Stimulated activated naive CD8-positive, alpha-beta T cell treated with anti-CD3 and anti-CD28 coated beads, Interleukin-15, amount 100 ng/mL, for 72 hours (primary cell): ENCODE measurements at regions not wholly inside any gene's neighbourhood (a gene's known extent, or its start where the extent isn't known, plus 50 kb on each side); places are given as distances from the start of the nearest gene placed in this dataset.

ENCODE experiments used
- ATAC-seq: fragments of 150-1000 bp; cut with Tn5 transposase; 2 replicates; pipeline ENCODE4 v1.10.0; 2021; ENCODE audit warnings: mild to moderate bottlenecking, moderate library complexity
- DNase-seq, 2 donors: peaks; one replicate each; pipeline ENCODE4 v3.0.0; 2021 to 2022
- H3K27ac Mint-ChIP-seq, 2 donors: one replicate each; pipeline ENCODE4 v1.8.0; 2022; ENCODE audit warnings: mild to moderate bottlenecking in 2 of 2, mixed read lengths in 2 of 2, moderate library complexity in 2 of 2
- H3K27me3 Mint-ChIP-seq: one replicate; pipeline ENCODE4 v1.8.0; 2022; ENCODE audit warnings: mixed read lengths
- H3K4me1 Mint-ChIP-seq: one replicate; pipeline ENCODE4 v1.8.0; 2022; ENCODE audit warnings: mild to moderate bottlenecking, mixed read lengths
- H3K4me3 Mint-ChIP-seq, 2 donors: one replicate each; pipeline ENCODE4 v1.8.0; 2022; ENCODE audit warnings: mild to moderate bottlenecking in 2 of 2, mixed read lengths in 2 of 2, moderate library complexity in 1 of 2
- H3K9me3 Mint-ChIP-seq, 2 donors: one replicate each; pipeline ENCODE4 v1.8.0; 2022; ENCODE audit warnings: mixed read lengths in 2 of 2

DNA sequence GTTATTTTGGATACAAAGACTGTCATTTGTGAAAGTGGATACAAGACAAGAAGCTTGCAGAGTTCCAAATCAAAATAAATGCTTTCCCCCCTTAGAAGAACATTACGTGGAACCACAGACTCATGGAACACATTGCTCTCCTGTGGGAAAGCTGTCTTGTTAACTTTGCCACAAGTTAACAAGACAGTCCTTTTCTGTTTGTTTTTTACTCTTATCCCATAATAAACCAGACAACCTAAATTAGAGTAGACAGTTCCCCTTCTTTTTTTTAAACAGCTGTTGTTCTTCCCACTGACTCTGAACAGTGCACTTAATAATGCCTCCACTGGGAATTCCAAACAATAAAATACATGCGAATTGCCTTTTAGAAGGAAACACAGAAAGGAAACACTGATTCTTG is 255.3 kb upstream of the UBE2E2 start:
- no peak overlapping the region for H3K27ac Mint-ChIP-seq
- peaks cover 7 to 15% of the 10 kb centered on the region in 2 donors for H3K9me3 Mint-ChIP-seq
- H3K4me1 Mint-ChIP-seq: no peaks in the 10 kb centered on the region
- no peaks in the 10 kb centered on the region for H3K27me3 Mint-ChIP-seq
- ATAC-seq (no peak), DNase-seq (no peak)
- H3K4me3 Mint-ChIP-seq: no peak overlapping the region

DNA sequence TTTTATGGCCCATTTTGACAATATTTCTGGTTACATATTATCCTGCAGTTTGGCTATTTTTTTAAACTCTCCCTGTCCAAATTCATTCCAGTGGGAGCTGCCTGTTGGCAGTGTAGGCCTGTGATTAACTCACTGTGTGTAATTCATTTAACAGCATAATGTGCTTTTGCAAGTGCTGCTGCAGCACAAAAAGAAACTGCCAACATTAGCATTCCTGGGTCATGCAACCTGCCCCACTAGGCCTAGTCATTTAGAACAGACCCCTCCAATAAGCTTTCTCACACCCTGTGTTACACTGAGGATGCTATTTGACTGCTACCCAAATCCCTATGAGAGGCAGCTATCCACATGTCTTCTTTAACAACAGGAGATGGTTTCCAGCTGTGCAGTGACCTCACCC is 251.2 kb upstream of the UBE2E2 start:
- Mint-ChIP-seq H3K4me3 (no peak overlapping the region), H3K27ac (no peak overlapping the region), H3K9me3 (peaks cover 0 to 12% of the 10 kb centered on the region in 2 donors), H3K4me1 (no peaks in the 10 kb centered on the region), H3K27me3 (no peaks in the 10 kb centered on the region)
- no peak for ATAC-seq
- DNase-seq: no peak

DNA sequence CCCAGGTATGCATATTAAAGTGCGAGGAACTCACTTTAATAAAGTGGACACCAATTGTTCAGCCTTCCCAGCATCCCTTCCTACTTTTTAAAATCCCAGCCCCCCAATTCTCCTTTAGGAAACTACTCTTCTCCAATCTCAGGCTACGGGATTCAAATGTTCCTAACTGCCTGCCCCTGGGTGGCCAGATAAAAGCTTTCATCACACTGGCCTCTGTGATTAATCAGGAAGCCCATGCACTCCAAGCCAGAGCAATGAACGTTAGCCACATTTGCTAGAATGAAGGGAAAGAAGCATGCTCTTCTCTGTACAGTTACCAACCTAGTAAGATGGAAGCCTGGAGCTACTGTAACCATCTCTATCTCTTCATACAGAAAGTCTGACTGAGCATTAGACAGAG is 250.3 kb upstream of the UBE2E2 start:
- H3K27me3 Mint-ChIP-seq: no peaks in the 10 kb centered on the region
- DNase-seq (no peak), ATAC-seq (no peak)
- no peak overlapping the region for H3K27ac Mint-ChIP-seq
- no peaks in the 10 kb centered on the region for H3K4me1 Mint-ChIP-seq
- no peak overlapping the region for H3K4me3 Mint-ChIP-seq
- peaks cover 0 to 12% of the 10 kb centered on the region in 2 donors for H3K9me3 Mint-ChIP-seq

DNA sequence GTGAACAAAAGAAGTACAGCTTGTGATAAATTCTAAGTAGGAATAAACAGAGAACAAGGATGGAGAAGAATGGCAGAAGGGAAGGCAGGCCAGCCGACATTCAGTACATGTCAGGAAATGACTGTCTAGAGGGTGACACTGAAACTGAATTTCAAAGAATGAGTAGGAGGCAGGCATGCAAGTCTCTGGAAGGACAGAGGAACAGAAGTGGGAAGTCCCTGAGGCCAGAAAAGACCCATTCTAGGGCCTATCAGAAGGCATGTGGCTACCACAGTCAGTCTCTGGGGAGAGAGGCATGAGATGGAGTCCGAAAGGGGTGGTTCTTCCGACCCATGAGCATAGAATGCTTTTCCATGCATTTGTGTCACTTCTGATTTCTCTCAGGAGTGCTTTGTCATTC is 243.5 kb upstream of the UBE2E2 start:
- H3K27ac Mint-ChIP-seq: no peak overlapping the region
- DNase-seq (no peak), ATAC-seq (peak; percentile 45)

DNA sequence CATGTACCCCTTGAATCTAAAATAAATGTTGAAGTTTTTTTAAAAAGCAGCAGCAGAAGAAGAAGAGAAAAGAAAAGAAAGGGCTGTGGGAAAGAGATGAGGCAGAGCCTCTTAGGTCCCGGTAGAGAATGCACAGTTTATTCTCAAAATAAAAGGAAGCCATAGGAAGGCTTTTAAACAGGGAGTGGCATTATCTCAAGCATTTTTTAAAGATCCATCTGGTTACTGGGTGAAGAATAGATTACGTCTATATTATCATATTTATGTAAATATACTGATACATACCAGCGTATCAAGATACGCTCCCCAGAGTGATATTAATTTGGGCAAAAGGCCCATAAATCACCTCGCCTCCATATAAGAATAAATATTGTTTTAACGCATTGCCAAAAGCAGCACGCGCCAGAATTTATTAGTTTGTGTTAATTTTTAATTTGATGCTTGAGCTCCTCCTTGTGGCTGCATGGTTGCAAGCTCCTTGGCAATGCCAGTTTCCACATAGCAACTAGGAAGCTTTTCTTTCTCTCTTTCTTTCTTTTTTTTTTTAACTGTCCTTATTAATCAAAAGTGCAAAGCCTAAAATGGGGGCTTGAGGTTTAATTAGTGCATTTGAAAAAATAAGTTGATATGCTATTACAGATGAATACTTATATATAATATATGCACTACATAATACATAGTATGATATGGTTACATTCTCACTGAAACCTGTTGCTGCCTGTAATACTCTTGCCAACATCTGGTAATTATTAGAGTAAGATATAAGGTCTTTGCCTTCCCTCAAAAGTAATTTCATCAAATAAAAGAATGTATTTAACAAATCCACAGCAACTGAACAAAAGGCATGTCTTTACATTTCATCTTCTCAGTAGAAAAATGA is 242.8 kb upstream of the UBE2E2 start:
- H3K4me3 Mint-ChIP-seq: no peak overlapping the region
- no peak for ATAC-seq
- peak in 1 of 2 donors; percentile 9 for DNase-seq
- H3K4me1 Mint-ChIP-seq: peaks cover 14% of the 10 kb centered on the region
- no peak overlapping the region for H3K27ac Mint-ChIP-seq
- H3K9me3 Mint-ChIP-seq: no peaks in the 10 kb centered on the region
- H3K27me3 Mint-ChIP-seq: no peaks in the 10 kb centered on the region

More for the DNA sequence above, 243.5 kb upstream of the UBE2E2 start:
- no peaks in the 10 kb centered on the region for H3K27me3 Mint-ChIP-seq
- H3K4me3 Mint-ChIP-seq: no peak overlapping the region
- peaks cover 14% of the 10 kb centered on the region for H3K4me1 Mint-ChIP-seq
- no peaks in the 10 kb centered on the region for H3K9me3 Mint-ChIP-seq

DNA sequence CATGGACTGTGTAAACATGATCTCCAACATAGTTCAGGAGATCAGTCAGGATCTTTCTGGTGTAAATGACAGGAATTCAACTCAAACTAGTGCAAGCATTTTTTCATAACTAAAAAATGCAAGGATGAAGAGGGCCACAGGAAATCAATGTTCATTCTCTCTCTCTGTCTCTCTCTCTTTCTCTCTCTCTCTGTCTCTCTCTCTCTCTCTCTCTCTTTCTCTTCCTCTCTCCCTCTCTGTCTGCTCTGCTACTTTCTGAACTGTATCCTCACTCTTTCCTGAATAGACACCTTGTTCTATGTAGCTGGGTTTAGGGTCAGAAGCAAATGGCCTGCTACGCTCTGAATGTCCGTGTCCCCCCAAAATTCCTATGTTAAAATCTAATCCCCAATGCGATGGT is 240.9 kb upstream of the UBE2E2 start:
- Mint-ChIP-seq H3K4me1 (peaks cover 14% of the 10 kb centered on the region), H3K9me3 (no peaks in the 10 kb centered on the region), H3K4me3 (no peak overlapping the region), H3K27ac (no peak overlapping the region), H3K27me3 (no peaks in the 10 kb centered on the region)
- ATAC-seq (no peak), DNase-seq (no peak)

DNA sequence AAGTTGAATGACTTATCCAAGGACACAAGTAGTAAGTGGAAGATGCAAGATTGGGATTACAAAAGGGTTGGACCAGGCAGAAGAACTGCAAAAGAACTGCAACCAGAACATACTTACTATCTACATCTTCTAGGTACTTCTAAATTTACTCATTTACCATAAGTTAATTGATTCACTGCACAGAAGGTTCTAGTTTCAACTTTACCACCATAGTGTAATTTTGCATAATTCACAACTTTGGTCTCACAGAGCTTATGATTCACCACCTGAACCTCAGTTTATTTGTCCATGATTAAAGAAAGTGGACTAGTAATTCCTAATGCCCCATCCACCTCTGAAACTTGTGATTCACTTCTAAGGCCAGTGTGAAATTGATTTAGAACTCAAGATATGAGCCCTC is 236.8 kb upstream of the UBE2E2 start:
- peaks cover 26% of the 10 kb centered on the region for H3K27me3 Mint-ChIP-seq
- H3K4me3 Mint-ChIP-seq: no peak overlapping the region
- DNase-seq (no peak), ATAC-seq (no peak)
- H3K4me1 Mint-ChIP-seq: no peaks in the 10 kb centered on the region
- H3K27ac Mint-ChIP-seq: no peak overlapping the region
- H3K9me3 Mint-ChIP-seq: peaks cover 0 to 3% of the 10 kb centered on the region in 2 donors

DNA sequence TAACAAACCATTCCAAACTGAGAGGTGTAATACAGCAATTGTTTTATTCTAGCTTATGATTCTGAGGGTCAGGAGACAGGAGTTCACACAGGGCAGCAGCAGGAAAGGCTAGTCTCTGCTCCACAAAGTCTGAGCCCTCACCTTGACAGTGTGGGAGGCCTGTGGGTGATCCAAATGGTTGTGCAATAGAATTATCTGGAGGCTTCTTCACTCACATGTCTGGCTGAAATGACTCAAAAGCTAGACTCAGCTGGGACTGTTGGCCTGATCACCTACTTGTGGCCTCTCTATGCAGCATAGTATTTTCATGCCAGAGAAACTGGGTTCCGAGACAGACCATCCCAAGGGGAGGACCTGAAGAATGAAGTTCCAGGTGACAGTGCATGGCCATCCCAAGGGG is 233.9 kb upstream of the UBE2E2 start:
- peaks cover 29% of the 10 kb centered on the region for H3K27me3 Mint-ChIP-seq
- no peak for DNase-seq
- no peak overlapping the region for H3K4me3 Mint-ChIP-seq
- peaks cover 0 to 6% of the 10 kb centered on the region in 2 donors for H3K9me3 Mint-ChIP-seq
- no peaks in the 10 kb centered on the region for H3K4me1 Mint-ChIP-seq
- no peak for ATAC-seq
- H3K27ac Mint-ChIP-seq: no peak overlapping the region

DNA sequence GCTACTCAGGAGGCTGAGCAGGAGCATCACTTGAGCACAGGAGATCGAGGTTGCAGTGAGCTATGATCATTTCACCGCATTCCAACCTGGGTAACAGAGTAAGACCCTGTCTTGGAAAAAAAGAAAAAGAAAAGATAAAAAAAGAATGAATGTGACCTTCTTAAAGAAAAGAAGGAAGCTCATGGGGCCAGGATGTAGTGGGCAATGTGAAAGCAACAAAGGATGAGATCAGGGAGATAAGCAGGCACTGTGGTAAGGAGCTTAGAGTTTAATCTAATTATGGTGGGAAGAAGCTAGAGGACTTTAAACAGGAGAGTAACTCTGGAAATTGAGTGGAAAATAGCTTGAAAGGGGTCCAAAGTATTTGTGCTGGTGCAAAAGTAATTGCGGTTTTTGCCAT is 231.6 kb upstream of the UBE2E2 start:
- Mint-ChIP-seq H3K27me3 (peaks cover 29% of the 10 kb centered on the region), H3K27ac (no peak overlapping the region), H3K4me1 (no peaks in the 10 kb centered on the region), H3K9me3 (peaks cover 0 to 6% of the 10 kb centered on the region in 2 donors), H3K4me3 (no peak overlapping the region)
- DNase-seq (no peak), ATAC-seq (no peak)

DNA sequence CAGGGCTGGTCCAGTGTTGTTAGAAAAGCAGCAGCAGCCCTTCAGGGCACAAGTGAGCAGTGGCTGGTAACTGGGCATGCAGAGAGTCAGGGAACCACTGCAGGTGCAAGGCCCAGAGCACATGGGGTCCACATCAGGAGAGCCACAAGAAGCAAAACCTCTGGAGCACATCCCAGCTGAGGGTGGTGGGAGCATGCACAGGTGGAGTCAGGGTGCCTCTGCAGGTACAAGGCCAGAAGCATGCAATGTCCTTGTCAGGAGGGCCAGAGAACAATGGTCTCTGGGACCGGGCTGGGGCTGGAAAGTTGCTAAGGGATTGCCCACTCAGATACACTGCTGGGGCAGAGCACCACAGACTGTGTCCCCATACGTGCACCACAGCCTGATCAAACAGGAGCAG is 226.1 kb upstream of the UBE2E2 start:
- ATAC-seq (peak; percentile 45), DNase-seq (no peak)
- H3K27ac Mint-ChIP-seq: no peak overlapping the region
- H3K4me3 Mint-ChIP-seq: no peak overlapping the region
- no peaks in the 10 kb centered on the region for H3K9me3 Mint-ChIP-seq
- H3K4me1 Mint-ChIP-seq: peaks cover 6% of the 10 kb centered on the region
- no peaks in the 10 kb centered on the region for H3K27me3 Mint-ChIP-seq

DNA sequence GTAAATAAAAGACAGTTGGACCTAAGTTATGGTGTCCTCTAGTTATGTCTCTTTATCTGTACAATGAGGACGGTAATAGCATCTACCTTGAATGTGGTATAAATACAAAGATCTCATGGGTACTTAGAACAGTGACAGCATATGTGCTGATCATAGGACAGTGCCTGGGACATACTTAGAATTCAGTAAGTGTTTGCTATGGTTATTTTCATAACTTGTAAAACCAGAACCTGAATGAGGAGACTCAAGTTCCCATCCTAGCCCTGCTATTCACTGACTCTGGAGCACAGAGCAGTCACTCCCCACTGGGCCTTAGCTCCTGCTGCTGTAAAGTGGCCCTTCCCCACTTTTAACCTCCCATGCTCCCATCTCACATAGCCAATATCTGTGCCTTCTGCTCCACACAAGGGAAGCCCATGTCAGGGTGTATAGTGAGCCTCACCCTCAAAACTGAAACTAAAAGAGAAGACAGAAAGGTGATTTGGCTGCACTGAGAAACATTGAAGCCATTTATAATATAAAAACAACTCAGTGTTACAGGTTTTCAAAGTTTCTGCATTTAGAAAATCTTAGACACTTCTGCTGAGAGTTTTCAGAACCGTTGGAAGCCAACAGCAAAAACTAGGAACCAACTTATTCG is 225.4 kb upstream of the UBE2E2 start:
- peaks cover 6% of the 10 kb centered on the region for H3K4me1 Mint-ChIP-seq
- no peak overlapping the region for H3K27ac Mint-ChIP-seq
- ATAC-seq (peak; percentile 50), DNase-seq (no peak)
- no peaks in the 10 kb centered on the region for H3K27me3 Mint-ChIP-seq
- no peaks in the 10 kb centered on the region for H3K9me3 Mint-ChIP-seq
- H3K4me3 Mint-ChIP-seq: no peak overlapping the region

DNA sequence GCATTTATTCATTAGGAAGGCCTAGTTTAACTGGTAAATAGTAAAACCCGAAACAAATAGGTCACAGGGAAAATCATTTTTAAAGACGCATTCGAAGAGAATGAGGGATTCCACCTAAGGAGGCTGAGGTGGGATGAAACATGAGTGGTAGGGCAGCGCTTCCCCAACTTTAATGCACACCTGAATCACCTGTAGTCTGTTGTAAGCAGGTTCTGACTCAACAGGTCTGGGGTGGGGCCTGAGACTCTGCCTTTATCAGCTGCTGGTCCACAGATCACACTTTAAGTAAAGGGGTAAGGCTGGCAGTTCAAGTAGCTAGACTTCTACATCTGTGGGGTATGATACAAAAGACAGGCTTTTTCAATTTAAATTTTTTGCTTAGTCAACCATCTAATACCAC is 223.5 kb upstream of the UBE2E2 start:
- ATAC-seq (no peak), DNase-seq (no peak)
- Mint-ChIP-seq H3K4me1 (peaks cover 6% of the 10 kb centered on the region), H3K27me3 (no peaks in the 10 kb centered on the region), H3K27ac (no peak overlapping the region), H3K9me3 (no peaks in the 10 kb centered on the region), H3K4me3 (no peak overlapping the region)

DNA sequence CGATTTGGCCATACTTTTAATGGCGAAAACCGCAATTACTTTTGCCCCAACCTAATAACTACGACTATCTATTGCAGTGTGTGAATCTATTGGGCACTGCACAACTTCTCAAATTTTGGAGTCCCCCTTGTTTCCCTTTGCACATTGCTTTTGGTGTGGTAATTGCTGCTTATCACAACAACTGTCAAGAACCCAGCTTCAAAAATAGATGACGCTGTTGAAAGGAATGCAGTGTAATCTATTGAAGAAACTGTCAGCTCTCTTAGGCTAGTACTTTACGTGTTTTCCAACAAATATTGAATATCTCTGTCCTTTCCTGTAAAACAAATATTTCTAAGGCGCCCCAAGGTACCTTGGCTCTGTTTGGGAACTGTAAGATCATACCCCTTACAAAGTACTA is 222.8 kb upstream of the UBE2E2 start:
- ATAC-seq: no peak
- DNase-seq: no peak
- Mint-ChIP-seq H3K27me3 (no peaks in the 10 kb centered on the region), H3K4me3 (no peak overlapping the region), H3K27ac (no peak overlapping the region), H3K4me1 (peaks cover 6% of the 10 kb centered on the region), H3K9me3 (peaks cover 0 to 2% of the 10 kb centered on the region in 2 donors)

DNA sequence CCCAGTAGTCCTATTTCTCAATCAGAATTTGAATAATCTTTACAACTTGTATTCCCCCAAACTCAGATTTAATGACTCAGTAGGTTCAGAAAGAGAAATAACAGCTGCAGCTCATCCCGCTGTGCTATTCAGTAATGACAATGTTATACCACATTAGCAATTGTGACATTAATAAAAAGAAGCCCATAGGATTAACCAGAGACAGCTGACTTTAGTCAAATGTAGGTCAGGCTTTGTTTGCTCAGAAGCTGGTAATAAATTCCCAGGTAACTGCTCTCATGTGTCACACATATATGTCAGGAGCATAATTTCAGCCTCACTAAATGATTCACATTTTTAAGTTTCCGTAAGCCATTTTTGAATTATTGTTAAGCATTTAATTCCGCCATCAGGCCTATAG is 222.0 kb upstream of the UBE2E2 start:
- H3K4me1 Mint-ChIP-seq: peaks cover 6% of the 10 kb centered on the region
- H3K9me3 Mint-ChIP-seq: peaks cover 0 to 10% of the 10 kb centered on the region in 2 donors
- ATAC-seq: no peak
- no peaks in the 10 kb centered on the region for H3K27me3 Mint-ChIP-seq
- H3K27ac Mint-ChIP-seq: no peak overlapping the region
- DNase-seq: no peak
- no peak overlapping the region for H3K4me3 Mint-ChIP-seq

DNA sequence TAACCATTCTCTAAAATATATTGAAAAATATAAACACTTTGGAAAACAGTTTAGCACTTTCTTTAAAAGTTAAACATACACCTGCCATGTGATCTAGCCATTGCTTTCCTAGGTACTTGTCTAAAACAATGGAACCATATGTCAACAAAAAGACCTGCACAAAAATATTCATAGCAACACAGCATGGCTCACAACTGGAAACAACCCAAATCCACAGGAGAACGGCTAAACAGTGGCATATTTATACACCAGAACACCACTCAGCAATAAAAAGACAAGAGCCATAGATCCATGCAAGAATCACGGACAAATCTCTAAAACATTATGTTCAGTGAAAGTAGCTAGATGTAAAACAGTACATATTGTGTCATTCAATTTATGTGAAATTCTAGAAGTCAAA is 221.3 kb upstream of the UBE2E2 start:
- peaks cover 6% of the 10 kb centered on the region for H3K4me1 Mint-ChIP-seq
- no peaks in the 10 kb centered on the region for H3K27me3 Mint-ChIP-seq
- peaks cover 0 to 14% of the 10 kb centered on the region in 2 donors for H3K9me3 Mint-ChIP-seq
- H3K4me3 Mint-ChIP-seq: no peak overlapping the region
- no peak for DNase-seq
- H3K27ac Mint-ChIP-seq: no peak overlapping the region
- no peak for ATAC-seq

DNA sequence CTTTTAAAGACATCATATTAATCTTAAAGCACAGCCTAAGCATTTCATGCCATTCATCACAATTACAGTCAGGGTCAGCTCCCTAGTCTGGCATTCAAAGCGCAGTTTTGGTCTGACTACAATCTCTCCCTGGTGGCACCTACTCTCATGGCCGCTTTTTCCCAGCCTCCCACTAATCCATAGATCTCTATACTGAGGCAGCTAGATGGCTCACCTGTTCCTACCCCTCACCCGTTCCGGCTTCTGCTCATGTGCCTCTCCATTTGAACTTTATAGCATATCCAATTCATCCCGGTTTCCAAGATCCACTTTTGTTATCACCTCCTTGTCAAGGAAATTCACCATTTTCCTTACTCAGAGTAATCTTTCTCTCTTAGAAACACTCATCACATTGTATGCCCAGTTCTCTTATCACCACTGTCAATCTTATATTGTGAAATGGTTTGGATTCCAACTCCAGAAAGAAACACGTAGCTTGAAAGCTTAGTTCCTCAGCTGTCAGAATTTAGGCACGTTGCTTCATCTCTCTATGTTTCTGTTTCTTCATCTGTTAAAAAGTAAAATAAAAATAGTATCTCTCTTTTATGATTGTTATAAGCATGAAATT is 220.0 kb upstream of the UBE2E2 start:
- DNase-seq (no peak), ATAC-seq (no peak)
- Mint-ChIP-seq H3K27me3 (no peaks in the 10 kb centered on the region), H3K4me3 (no peak overlapping the region), H3K9me3 (peaks cover 0 to 14% of the 10 kb centered on the region in 2 donors), H3K27ac (no peak overlapping the region), H3K4me1 (peaks cover under 1% of the 10 kb centered on the region)
